Neural crest cell (in vitro differentiated cells): ENCODE measurements at regions not wholly inside any gene's neighbourhood (a gene's known extent, or its start where the extent isn't known, plus 50 kb on each side); places are given as distances from the start of the nearest gene placed in this dataset.
"Not testable (repeated sequence)": the region's sequence is repeated elsewhere in the genome, so short reads cannot be mapped to it uniquely, and the experiment has no call there.

Source experiments
- DNase-seq: peaks from one replicate; pipeline ENCODE4 v3.0.0; 2021; ENCODE audit warnings: low read depth, mixed read lengths, low spot score
- H3K27ac Mint-ChIP-seq: one replicate; pipeline ENCODE4 v1.8.0; 2021; ENCODE audit warnings: mild to moderate bottlenecking, mixed read lengths; ENCODE audit not compliant: unreplicated experiment
- H3K27me3 Mint-ChIP-seq: 2 replicates; pipeline ENCODE4 v1.8.0; 2021; ENCODE audit warnings: low read depth, mild to moderate bottlenecking, mixed read lengths
- H3K36me3 Mint-ChIP-seq: 2 replicates; pipeline ENCODE4 v1.8.0; 2021; ENCODE audit warnings: low read depth, mild to moderate bottlenecking, mixed read lengths
- H3K4me1 Mint-ChIP-seq: 2 replicates; pipeline ENCODE4 v1.8.0; 2021; ENCODE audit warnings: mixed read lengths
- H3K4me3 Mint-ChIP-seq: one replicate; pipeline ENCODE4 v1.8.0; 2021; ENCODE audit warnings: mild to moderate bottlenecking, mixed read lengths
- H3K9me3 Mint-ChIP-seq: 2 replicates; pipeline ENCODE4 v1.8.0; 2021; ENCODE audit warnings: mixed read lengths
- TF ChIP-seq, protein P1 (sequence below): fragments of 200-600 bp; sonication (generic); conservative IDR thresholded peaks from 2 replicates; pipeline ENCODE4 v1.5.0; 2021; ENCODE audit warnings: antibody characterized with exemption, mild to moderate bottlenecking

- Mint-ChIP-seq H3K4me3 (no peak overlapping the region), H3K27me3 (no peaks in the 10 kb centered on the region)
These were observed 318.2 kb upstream of the FAM98A start for GRCh38 chr2:33917252-33917651.

GRCh38 chr2:33913071-33913616 lies 314.0 kb upstream of the FAM98A start:
- H3K4me3 Mint-ChIP-seq = no peak overlapping the region
- no peaks in the 10 kb centered on the region for H3K4me1 Mint-ChIP-seq
- no peak for DNase-seq
- H3K27me3 Mint-ChIP-seq = no peaks in the 10 kb centered on the region
- H3K27ac Mint-ChIP-seq = no peak overlapping the region
- no peaks in the 10 kb centered on the region for H3K36me3 Mint-ChIP-seq
- TF ChIP-seq, protein P1, sequence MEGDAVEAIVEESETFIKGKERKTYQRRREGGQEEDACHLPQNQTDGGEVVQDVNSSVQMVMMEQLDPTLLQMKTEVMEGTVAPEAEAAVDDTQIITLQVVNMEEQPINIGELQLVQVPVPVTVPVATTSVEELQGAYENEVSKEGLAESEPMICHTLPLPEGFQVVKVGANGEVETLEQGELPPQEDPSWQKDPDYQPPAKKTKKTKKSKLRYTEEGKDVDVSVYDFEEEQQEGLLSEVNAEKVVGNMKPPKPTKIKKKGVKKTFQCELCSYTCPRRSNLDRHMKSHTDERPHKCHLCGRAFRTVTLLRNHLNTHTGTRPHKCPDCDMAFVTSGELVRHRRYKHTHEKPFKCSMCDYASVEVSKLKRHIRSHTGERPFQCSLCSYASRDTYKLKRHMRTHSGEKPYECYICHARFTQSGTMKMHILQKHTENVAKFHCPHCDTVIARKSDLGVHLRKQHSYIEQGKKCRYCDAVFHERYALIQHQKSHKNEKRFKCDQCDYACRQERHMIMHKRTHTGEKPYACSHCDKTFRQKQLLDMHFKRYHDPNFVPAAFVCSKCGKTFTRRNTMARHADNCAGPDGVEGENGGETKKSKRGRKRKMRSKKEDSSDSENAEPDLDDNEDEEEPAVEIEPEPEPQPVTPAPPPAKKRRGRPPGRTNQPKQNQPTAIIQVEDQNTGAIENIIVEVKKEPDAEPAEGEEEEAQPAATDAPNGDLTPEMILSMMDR = no peak
- H3K9me3 Mint-ChIP-seq = peaks cover 19% of the 10 kb centered on the region

More at GRCh38 chr2:33917252-33917651, 318.2 kb upstream of the FAM98A start:
- Mint-ChIP-seq H3K36me3 (no peaks in the 10 kb centered on the region), H3K27ac (peak overlapping the region; percentile 65), H3K9me3 (peaks cover 15% of the 10 kb centered on the region), H3K4me1 (no peaks in the 10 kb centered on the region)
- no peak for DNase-seq
- TF ChIP-seq, protein P1 = no peak

DNA sequence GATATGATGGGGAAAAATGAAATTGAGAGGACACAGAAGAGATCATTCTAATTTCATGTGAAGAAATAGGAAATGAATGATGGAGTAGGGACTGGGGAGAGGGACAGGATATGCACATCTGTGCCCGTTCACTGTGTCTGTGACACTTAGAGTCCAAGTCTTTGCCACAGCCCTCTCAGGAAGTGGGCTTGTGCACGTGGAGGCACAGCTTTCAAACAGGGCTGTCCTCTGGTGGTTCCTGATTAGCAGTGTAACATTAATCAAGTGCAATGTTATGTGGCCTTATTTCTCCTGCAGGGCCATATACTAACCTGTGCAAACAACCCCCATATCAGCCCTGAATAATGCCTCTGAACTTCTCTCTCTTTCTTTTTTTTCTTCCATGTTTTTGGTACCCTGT lies 312.2 kb upstream of the FAM98A start:
- H3K36me3 Mint-ChIP-seq = no peaks in the 10 kb centered on the region
- no peaks in the 10 kb centered on the region for H3K4me1 Mint-ChIP-seq
- DNase-seq = no peak
- H3K9me3 Mint-ChIP-seq = peaks cover 19% of the 10 kb centered on the region
- TF ChIP-seq, protein P1 = no peak
- no peak overlapping the region for H3K4me3 Mint-ChIP-seq
- no peak overlapping the region for H3K27ac Mint-ChIP-seq
- H3K27me3 Mint-ChIP-seq = no peaks in the 10 kb centered on the region

GRCh38 chr2:33909945-33910695 lies 311.0 kb upstream of the FAM98A start:
- Mint-ChIP-seq H3K4me3 (no peak overlapping the region), H3K4me1 (no peaks in the 10 kb centered on the region), H3K9me3 (peaks cover 18% of the 10 kb centered on the region), H3K27me3 (no peaks in the 10 kb centered on the region), H3K36me3 (no peaks in the 10 kb centered on the region), H3K27ac (no peak overlapping the region)
- no peak for DNase-seq
- TF ChIP-seq, protein P1 = no peak

DNA sequence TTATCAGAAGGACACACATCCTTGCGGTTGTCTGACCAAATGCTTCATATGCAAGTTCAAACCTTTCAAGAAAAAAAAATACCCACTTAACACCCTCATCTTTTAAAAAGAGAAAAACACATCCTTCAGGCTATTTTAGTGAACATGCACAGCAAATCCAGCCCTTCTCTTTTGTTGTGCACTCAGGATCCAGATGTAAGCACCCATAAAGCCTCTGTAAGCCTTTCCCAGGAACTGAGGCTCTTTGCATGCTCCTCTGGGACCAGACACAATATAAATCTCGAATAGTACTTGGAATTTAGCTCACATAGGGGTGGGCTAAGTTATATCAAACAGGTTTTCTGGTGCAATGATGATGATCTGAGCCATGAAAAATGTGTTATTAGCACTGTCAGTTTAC lies 308.8 kb upstream of the FAM98A start:
- H3K4me1 Mint-ChIP-seq = no peaks in the 10 kb centered on the region
- TF ChIP-seq, protein P1 = no peak
- H3K36me3 Mint-ChIP-seq = no peaks in the 10 kb centered on the region
- H3K9me3 Mint-ChIP-seq = peaks cover 7% of the 10 kb centered on the region
- H3K4me3 Mint-ChIP-seq = no peak overlapping the region
- no peak for DNase-seq
- H3K27ac Mint-ChIP-seq = no peak overlapping the region
- no peaks in the 10 kb centered on the region for H3K27me3 Mint-ChIP-seq

DNA sequence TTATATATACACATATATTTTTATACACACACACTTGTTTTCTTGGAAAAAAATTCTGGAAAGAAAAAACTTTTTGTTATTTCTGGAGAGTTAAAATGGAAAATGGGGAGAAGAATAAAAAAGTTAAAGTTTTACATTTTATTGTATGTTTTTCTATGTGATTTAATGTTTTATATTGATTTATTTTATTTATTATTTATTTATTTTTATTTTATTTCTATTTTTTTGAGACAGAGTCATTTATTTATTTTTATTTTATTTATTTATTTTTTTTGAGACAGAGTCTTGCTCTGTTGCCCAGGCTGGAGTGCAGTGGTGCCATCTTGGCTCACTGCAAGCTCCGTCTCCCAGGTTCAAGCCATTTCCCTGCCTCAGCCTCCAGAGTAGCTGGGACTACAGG lies 307.0 kb upstream of the FAM98A start:
- H3K27me3 Mint-ChIP-seq, H3K27ac Mint-ChIP-seq, H3K4me1 Mint-ChIP-seq, H3K4me3 Mint-ChIP-seq, DNase-seq, H3K36me3 Mint-ChIP-seq: not testable (repeated sequence)
- H3K9me3 Mint-ChIP-seq = peaks cover 10% of the 10 kb centered on the region
